ENCODE measurements at regions not wholly inside any gene's neighbourhood (a gene's known extent, or its start where the extent isn't known, plus 50 kb on each side); places are given as distances from the start of the nearest gene placed in this dataset.
A peak's percentile ranks its signal among the peaks of the same experiment; 100 is the strongest.

- no peak for DNase-seq (ENCODE audit: low spot score)
- Mint-ChIP-seq H3K27me3 (peaks cover 25% of the 10 kb centered on the region in 2 donors), H3K4me3 (no peak overlapping the region), H3K9me3 (no peaks in the 10 kb centered on the region), H3K27ac (no peak overlapping the region), H3K4me1 (ENCODE audit: low read depth in 2 of 2) (no peaks in the 10 kb centered on the region), H3K36me3 (no peaks in the 10 kb centered on the region)
- ATAC-seq = peak; percentile 6 to 37
Measured at GRCh38 chr16:50879873-50880695, 138.2 kb downstream of the CYLD start.

- Mint-ChIP-seq H3K4me1 (ENCODE audit: low read depth in 2 of 2) (no peaks in the 10 kb centered on the region), H3K36me3 (no peaks in the 10 kb centered on the region), H3K4me3 (no peak overlapping the region), H3K9me3 (no peaks in the 10 kb centered on the region), H3K27me3 (peaks cover 28 to 35% of the 10 kb centered on the region in 2 donors), H3K27ac (no peak overlapping the region)
- no peak for ATAC-seq
- no peak for DNase-seq (ENCODE audit: low spot score)
Measured at GRCh38 chr16:50878966-50879615, 137.2 kb downstream of the CYLD start.

- no peaks in the 10 kb centered on the region for H3K36me3 Mint-ChIP-seq
Measured at GRCh38 chr16:50878536-50878935, 136.7 kb downstream of the CYLD start.

GRCh38 chr16:50876263-50876662 is 134.4 kb downstream of the CYLD start:
- Mint-ChIP-seq H3K4me1 (ENCODE audit: low read depth in 2 of 2) (no peaks in the 10 kb centered on the region), H3K4me3 (no peak overlapping the region), H3K27me3 (peaks cover 33 to 61% of the 10 kb centered on the region in 2 donors), H3K27ac (no peak overlapping the region), H3K9me3 (no peaks in the 10 kb centered on the region), H3K36me3 (no peaks in the 10 kb centered on the region)
- DNase-seq (ENCODE audit: low spot score) (no peak), ATAC-seq (no peak)

More at GRCh38 chr16:50878536-50878935, 136.7 kb downstream of the CYLD start:
- Mint-ChIP-seq H3K27ac (no peak overlapping the region), H3K9me3 (no peaks in the 10 kb centered on the region), H3K4me3 (no peak overlapping the region), H3K27me3 (peaks cover 28 to 40% of the 10 kb centered on the region in 2 donors), H3K4me1 (ENCODE audit: low read depth in 2 of 2) (no peaks in the 10 kb centered on the region)
- ATAC-seq (no peak), DNase-seq (ENCODE audit: low spot score) (no peak)

GRCh38 chr16:50868577-50868976 is 126.7 kb downstream of the CYLD start:
- no peak for DNase-seq (ENCODE audit: low spot score)
- H3K4me3 Mint-ChIP-seq = no peak overlapping the region
- no peaks in the 10 kb centered on the region for H3K4me1 Mint-ChIP-seq (ENCODE audit: low read depth in 2 of 2)
- H3K36me3 Mint-ChIP-seq = no peaks in the 10 kb centered on the region
- H3K27ac Mint-ChIP-seq = no peak overlapping the region
- peaks cover 21 to 45% of the 10 kb centered on the region in 2 donors for H3K27me3 Mint-ChIP-seq
- ATAC-seq = no peak
- no peaks in the 10 kb centered on the region for H3K9me3 Mint-ChIP-seq

GRCh38 chr16:50866806-50867205 is 124.9 kb downstream of the CYLD start:
- no peaks in the 10 kb centered on the region for H3K9me3 Mint-ChIP-seq
- peaks cover 16 to 41% of the 10 kb centered on the region in 2 donors for H3K27me3 Mint-ChIP-seq
- H3K4me1 Mint-ChIP-seq (ENCODE audit: low read depth in 2 of 2) = no peaks in the 10 kb centered on the region
- H3K36me3 Mint-ChIP-seq = no peaks in the 10 kb centered on the region
- no peak overlapping the region for H3K27ac Mint-ChIP-seq
- ATAC-seq (no peak), DNase-seq (ENCODE audit: low spot score) (no peak)
- H3K4me3 Mint-ChIP-seq = no peak overlapping the region

- DNase-seq (ENCODE audit: low spot score) (no peak), ATAC-seq (no peak)
Measured at GRCh38 chr16:50864386-50864785, 122.5 kb downstream of the CYLD start.

GRCh38 chr16:50863644-50864144 is 121.8 kb downstream of the CYLD start:
- Mint-ChIP-seq H3K4me3 (no peak overlapping the region), H3K9me3 (no peaks in the 10 kb centered on the region)
- peak; percentile 21 to 27 for ATAC-seq

More at GRCh38 chr16:50864386-50864785, 122.5 kb downstream of the CYLD start:
- Mint-ChIP-seq H3K27ac (no peak overlapping the region), H3K27me3 (peaks cover 14 to 31% of the 10 kb centered on the region in 2 donors), H3K36me3 (no peaks in the 10 kb centered on the region), H3K9me3 (no peaks in the 10 kb centered on the region), H3K4me1 (ENCODE audit: low read depth in 2 of 2) (no peaks in the 10 kb centered on the region), H3K4me3 (no peak overlapping the region)

GRCh38 chr16:50862818-50863643 is 121.1 kb downstream of the CYLD start:
- no peaks in the 10 kb centered on the region for H3K9me3 Mint-ChIP-seq
- peaks cover 15 to 30% of the 10 kb centered on the region in 2 donors for H3K27me3 Mint-ChIP-seq
- no peaks in the 10 kb centered on the region for H3K4me1 Mint-ChIP-seq (ENCODE audit: low read depth in 2 of 2)
- no peak for DNase-seq (ENCODE audit: low spot score)
- H3K27ac Mint-ChIP-seq = no peak overlapping the region
- no peak overlapping the region for H3K4me3 Mint-ChIP-seq
- ATAC-seq = peak; percentile 49 to 51
- no peaks in the 10 kb centered on the region for H3K36me3 Mint-ChIP-seq

More at GRCh38 chr16:50863644-50864144, 121.8 kb downstream of the CYLD start:
- Mint-ChIP-seq H3K27ac (no peak overlapping the region), H3K36me3 (no peaks in the 10 kb centered on the region), H3K27me3 (peaks cover 14 to 31% of the 10 kb centered on the region in 2 donors), H3K4me1 (ENCODE audit: low read depth in 2 of 2) (no peaks in the 10 kb centered on the region)
- DNase-seq (ENCODE audit: low spot score) = no peak

GRCh38 chr16:50861970-50862411 is 120.1 kb downstream of the CYLD start:
- H3K4me3 Mint-ChIP-seq = no peak overlapping the region
- H3K27ac Mint-ChIP-seq = no peak overlapping the region
- peaks cover 16 to 24% of the 10 kb centered on the region in 2 donors for H3K27me3 Mint-ChIP-seq
- H3K4me1 Mint-ChIP-seq (ENCODE audit: low read depth in 2 of 2) = no peaks in the 10 kb centered on the region
- no peaks in the 10 kb centered on the region for H3K36me3 Mint-ChIP-seq
- ATAC-seq (no peak), DNase-seq (ENCODE audit: low spot score) (no peak)
- H3K9me3 Mint-ChIP-seq = no peaks in the 10 kb centered on the region

GRCh38 chr16:50861451-50861850 is 119.6 kb downstream of the CYLD start:
- Mint-ChIP-seq H3K27ac (no peak overlapping the region), H3K9me3 (no peaks in the 10 kb centered on the region), H3K4me1 (ENCODE audit: low read depth in 2 of 2) (no peaks in the 10 kb centered on the region), H3K36me3 (no peaks in the 10 kb centered on the region), H3K4me3 (no peak overlapping the region), H3K27me3 (peaks cover 14 to 24% of the 10 kb centered on the region in 2 donors)
- no peak for ATAC-seq
- no peak for DNase-seq (ENCODE audit: low spot score)

GRCh38 chr16:50859628-50860360 is 117.9 kb downstream of the CYLD start:
- no peaks in the 10 kb centered on the region for H3K4me1 Mint-ChIP-seq (ENCODE audit: low read depth in 2 of 2)
- no peaks in the 10 kb centered on the region for H3K9me3 Mint-ChIP-seq
- DNase-seq (ENCODE audit: low spot score) = no peak
- no peak overlapping the region for H3K27ac Mint-ChIP-seq
- no peaks in the 10 kb centered on the region for H3K36me3 Mint-ChIP-seq
- H3K27me3 Mint-ChIP-seq = peaks cover 9 to 36% of the 10 kb centered on the region in 2 donors
- H3K4me3 Mint-ChIP-seq = no peak overlapping the region
- ATAC-seq = no peak
